HCT116 (cell line): ENCODE measurements at regions not wholly inside any gene's neighbourhood (a gene's known extent, or its start where the extent isn't known, plus 50 kb on each side); places are given as distances from the start of the nearest gene placed in this dataset.

Experiments
- ATAC-seq: fragments of 200-7000 bp; cut with Tn5 transposase; 2 replicates; pipeline ENCODE4 v1.9.1; 2020; ENCODE audit warnings: mild to moderate bottlenecking, moderate library complexity
- BruUV-seq: library from RNA; stranded (reverse); fragments of 400-500 nt; replicated peaks from 2 replicates; lab custom pipeline; 2021; lab: Mats Ljungman, UMichigan
- CTCF ChIA-PET: fragments of 300-600 bp; sonication (Branson Sonifier 250); formaldehyde crosslinking; loops from one replicate; lab custom pipeline; 2021; ENCODE audit warnings: antibody characterized with exemption; lab: Charles Lee
- POLR2A ChIA-PET: fragments of 300-600, 350-600 bp; sonication (Branson Sonifier 250); formaldehyde crosslinking; loops from one replicate; lab custom pipeline; 2021; ENCODE audit warnings: antibody characterized with exemption; lab: Charles Lee
- RAD21 ChIA-PET, 2 experiments: fragments of 300-600 bp; sonication (Branson Sonifier 250); formaldehyde crosslinking; loops; one replicate each; lab custom pipeline; 2023; ENCODE audit warnings: low total read pairs in 2 of 2; ENCODE audit not compliant: uncharacterized antibody in 2 of 2, unreplicated experiment in 2 of 2, low non-redundant PET in 1 of 2; lab: Charles Lee
- DNase-seq: peaks from one replicate; pipeline ENCODE4 v3.0.0-alpha.2; 2010; ENCODE audit warnings: low read depth, low spot score
- H2AFZ ChIP-seq: fragments of 200-600 bp; shearing (Covaris generic), sonication (generic); 2 replicates; pipeline ENCODE4 v1.6.1; 2017; ENCODE audit warnings: low read depth, mixed run types, mixed read lengths, antibody characterized with exemption, low read length; ENCODE audit not compliant: poor library complexity, severe bottlenecking
- H3K27ac ChIP-seq: 2 replicates; pipeline ENCODE4 v1.5.1; 2012; ENCODE audit warnings: low read depth, low read length
- H3K27me3 ChIP-seq: fragments of 200-600 bp; sonication (generic); 2 replicates; pipeline ENCODE4 v1.6.1; 2016; ENCODE audit warnings: mixed run types, low read length, mixed read lengths; ENCODE audit not compliant: insufficient read depth
- H3K36me3 ChIP-seq, 2 experiments: fragments of 200-500 bp in 1 of 2; fragments of 200-600 bp in 1 of 2; sonication (Bioruptor generic) in 1 of 2; sonication (generic) in 1 of 2; 2 replicates each; pipeline versions ENCODE4 v1.5.1 to v1.6.1; 2014 to 2016; ENCODE audit warnings: low read length in 2 of 2, inconsistent platforms in 1 of 2, mixed read lengths in 1 of 2, mixed run types in 1 of 2; ENCODE audit not compliant: insufficient read depth in 2 of 2, control insufficient read depth in 1 of 2
- H3K4me1 ChIP-seq, 2 experiments: fragments of 200-600 bp in 1 of 2; sonication (generic) in 1 of 2; 2 replicates each; pipeline versions ENCODE4 v1.5.1 to v1.6.1; 2012 to 2017; ENCODE audit warnings: low read length in 2 of 2, inconsistent platforms in 1 of 2, mild to moderate bottlenecking in 1 of 2, mixed read lengths in 1 of 2, mixed run types in 1 of 2, moderate library complexity in 1 of 2; ENCODE audit not compliant: insufficient read depth in 2 of 2, control insufficient read depth in 1 of 2
- H3K4me2 ChIP-seq: fragments of 200-600 bp; sonication (generic); 2 replicates; pipeline ENCODE4 v1.6.1; 2017; ENCODE audit warnings: mixed run types, low read length, mixed read lengths
- H3K4me3 ChIP-seq, 2 experiments: fragments of 200-600 bp in 1 of 2; sonication (generic) in 1 of 2; replicated peaks in 1 of 2; 2 replicates each; pipeline ENCODE4 v1.5.1; 2011 to 2016; ENCODE audit warnings: low read length in 2 of 2, control low read depth in 1 of 2, low read depth in 1 of 2, mild to moderate bottlenecking in 1 of 2, mixed read lengths in 1 of 2, mixed run types in 1 of 2
- H3K79me2 ChIP-seq: fragments of 200-600 bp; sonication (generic); 2 replicates; pipeline ENCODE4 v1.6.1; 2017; ENCODE audit warnings: mild to moderate bottlenecking, mixed run types, low read length, moderate library complexity, mixed read lengths; ENCODE audit not compliant: insufficient read depth
- H3K9ac ChIP-seq: fragments of 200-600 bp; sonication (generic); 2 replicates; pipeline ENCODE4 v1.6.1; 2016; ENCODE audit warnings: low read length, mixed read lengths
- H3K9me2 ChIP-seq: fragments of 200-600 bp; sonication (generic), shearing (Covaris generic); 2 replicates; pipeline ENCODE4 v1.6.1; 2017; ENCODE audit warnings: mixed run types, mild to moderate bottlenecking, moderate library complexity; ENCODE audit not compliant: insufficient read depth
- H3K9me3 ChIP-seq, 2 experiments: fragments of 200-500 bp in 1 of 2; fragments of 200-600 bp in 1 of 2; sonication (Bioruptor generic) in 1 of 2; sonication (generic) in 1 of 2; 2 replicates each; pipeline ENCODE4 v1.6.1; 2014 to 2017; ENCODE audit warnings: low read length in 2 of 2, mixed read lengths in 2 of 2, inconsistent platforms in 1 of 2, low read depth in 1 of 2, mild to moderate bottlenecking in 1 of 2, mixed run types in 1 of 2, moderate library complexity in 1 of 2; ENCODE audit not compliant: control insufficient read depth in 1 of 2, insufficient read depth in 1 of 2
- H4K20me1 ChIP-seq: fragments of 200-600 bp; sonication (generic), shearing (Covaris generic); 2 replicates; pipeline ENCODE4 v1.6.1; 2017; ENCODE audit warnings: mixed run types, mild to moderate bottlenecking, moderate library complexity; ENCODE audit not compliant: insufficient read depth
- ATF3 ChIP-seq: IDR thresholded peaks from 2 replicates; pipeline ENCODE4 v1.6.1; 2012
- CEBPB ChIP-seq: IDR thresholded peaks from 2 replicates; pipeline ENCODE4 v1.6.1; 2012; ENCODE audit warnings: low read depth
- EGR1 ChIP-seq: IDR thresholded peaks from 2 replicates; pipeline ENCODE4 v1.6.1; 2012; ENCODE audit warnings: low read depth
- ELF1 ChIP-seq: IDR thresholded peaks from 2 replicates; pipeline ENCODE4 v1.6.1; 2012; ENCODE audit warnings: low read depth, borderline replicate concordance
- EZH2 ChIP-seq: fragments of 200-600 bp; sonication (generic); IDR thresholded peaks from 2 replicates; pipeline ENCODE4 v1.6.1; 2017; ENCODE audit warnings: antibody characterized with exemption, mixed run types
- JUND ChIP-seq: IDR thresholded peaks from 2 replicates; pipeline ENCODE4 v1.6.1; 2012
- MAX ChIP-seq: IDR thresholded peaks from 2 replicates; pipeline ENCODE4 v1.6.1; 2012
- POLR2A ChIP-seq: IDR thresholded peaks from 2 replicates; pipeline ENCODE4 v1.7.0; 2011; ENCODE audit warnings: borderline replicate concordance; ENCODE audit not compliant: insufficient read depth, insufficient read length; ENCODE audit errors: extremely low read depth
- RAD21 ChIP-seq: IDR thresholded peaks from 2 replicates; pipeline ENCODE4 v1.6.1; 2012; ENCODE audit warnings: low read depth, mild to moderate bottlenecking
- REST ChIP-seq: IDR thresholded peaks from 2 replicates; pipeline ENCODE4 v1.6.1; 2012; ENCODE audit warnings: low read depth
- SP1 ChIP-seq: IDR thresholded peaks from 2 replicates; pipeline ENCODE4 v1.6.1; 2012; ENCODE audit warnings: low read depth
- YY1 ChIP-seq: IDR thresholded peaks from 2 replicates; pipeline ENCODE4 v1.6.1; 2011; ENCODE audit warnings: low read length, low read depth, moderate library complexity, mild to moderate bottlenecking; ENCODE audit not compliant: insufficient replicate concordance; ENCODE audit errors: extremely low read depth
- ZBTB33 ChIP-seq: IDR thresholded peaks from 2 replicates; pipeline ENCODE4 v1.6.1; 2011; ENCODE audit warnings: mild to moderate bottlenecking, low read length, moderate library complexity; ENCODE audit not compliant: insufficient replicate concordance; ENCODE audit errors: extremely low read depth
- ZFX ChIP-seq: fragments of 450-650 bp; IDR thresholded peaks from 2 replicates; pipeline ENCODE4 v1.6.1; 2017
- intact Hi-C: fragments of 100-400 bp; cut with micrococcal nuclease; formaldehyde crosslinking; loops from 2 replicates; pipeline ENCODE4 v1.10.0; 2022

GRCh38 chr7:156102267-156102666, 290.0 kb upstream of the SHH start:
- intact Hi-C loops = no loop called here

More at GRCh38 chr7:156102267-156102666, 290.0 kb upstream of the SHH start:
- no peak for ATAC-seq
- Histone ChIP-seq H3K36me3 (no peaks in the 10 kb centered on the region), H3K79me2 (no peaks in the 10 kb centered on the region), H4K20me1 (no peaks in the 10 kb centered on the region), H3K27me3 (no peaks in the 10 kb centered on the region), H3K27ac (no peak overlapping the region), H3K4me1 (peaks cover 0 to 18% of the 10 kb centered on the region in 2 experiments; a peak in 2 of 4 replicates), H2AFZ (no peak overlapping the region), H3K4me3 (no peak overlapping the region), H3K9ac (no peak overlapping the region), H3K9me2 (no peaks in the 10 kb centered on the region), H3K9me3 (no peaks in the 10 kb centered on the region), H3K4me2 (no peak overlapping the region)
- CTCF ChIA-PET = no interaction called here
- TF ChIP-seq CEBPB = no peak
- no peak for TF ChIP-seq EGR1
- TF ChIP-seq POLR2A = no peak
- no peak for TF ChIP-seq RAD21
- no peak for TF ChIP-seq EZH2
- TF ChIP-seq SP1 = no peak
- no peak for TF ChIP-seq ZFX
- no peak for TF ChIP-seq JUND
- TF ChIP-seq YY1 = no peak
- TF ChIP-seq ELF1 = no peak
- no peak for TF ChIP-seq MAX
- no peak for TF ChIP-seq ATF3
- no peak for TF ChIP-seq ZBTB33
- no peak for TF ChIP-seq REST
- no TSS peak for BruUV-seq
- POLR2A ChIA-PET = no interaction called here
- no peak for DNase-seq
- RAD21 ChIA-PET = no interaction called here
